HT-29 (cell line): ENCODE measurements at regions not wholly inside any gene's neighbourhood (a gene's known extent, or its start where the extent isn't known, plus 50 kb on each side); places are given as distances from the start of the nearest gene placed in this dataset.
A peak's percentile ranks its signal among the peaks of the same experiment; 100 is the strongest.

Experiments
- DNase-seq: peaks from one replicate; pipeline ENCODE4 v3.0.0-alpha.2; 2015; ENCODE audit warnings: low spot score

DNA sequence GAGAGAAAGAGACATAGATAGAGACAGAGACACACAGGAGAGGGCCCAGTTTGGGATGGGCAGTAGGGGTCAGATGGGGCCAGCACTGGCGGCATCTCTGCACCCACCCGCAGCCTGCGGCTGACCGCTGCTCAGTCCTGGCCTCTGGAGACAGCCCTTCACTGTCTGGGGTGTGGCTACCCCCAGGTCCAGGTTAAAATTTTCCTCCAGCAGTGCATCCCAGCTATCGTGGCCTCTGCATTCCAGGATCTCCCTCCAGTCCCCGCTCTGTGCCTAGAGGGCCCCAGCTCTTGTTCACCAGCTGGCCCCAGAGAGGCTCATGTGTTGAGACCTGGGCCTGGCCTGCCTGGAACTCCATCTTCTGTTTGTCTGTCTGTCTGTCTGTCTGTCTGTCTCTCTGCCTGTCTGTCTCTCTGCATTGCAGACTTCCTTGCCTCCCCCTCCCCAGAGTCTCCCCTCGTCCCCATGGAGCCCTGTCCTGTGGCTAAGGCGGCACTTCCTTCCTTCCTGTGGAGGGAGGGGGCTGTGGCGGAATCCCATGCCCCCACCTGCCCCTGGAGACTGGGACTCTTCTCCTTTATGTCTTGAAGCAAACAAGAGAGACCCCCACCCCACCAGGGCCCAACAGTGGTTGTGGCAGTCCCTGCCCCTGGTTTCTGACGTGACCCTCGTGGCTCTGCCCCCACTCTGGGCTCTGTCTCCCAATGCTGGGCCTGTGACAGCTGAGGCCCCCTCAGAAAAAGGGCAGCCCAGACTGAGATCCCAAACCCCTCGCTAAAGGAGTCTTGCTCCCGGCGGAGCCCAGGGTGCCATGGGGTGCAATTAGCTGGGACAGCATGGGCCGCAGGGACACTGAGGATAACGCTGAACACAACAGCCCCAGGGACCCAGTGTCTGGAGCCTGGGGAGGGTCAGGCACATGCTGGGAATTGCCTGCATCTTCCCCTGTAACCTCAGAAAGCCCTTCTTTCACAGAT lies 241.8 kb downstream of the NPHP4 start:
- DNase-seq, result no peak

DNA sequence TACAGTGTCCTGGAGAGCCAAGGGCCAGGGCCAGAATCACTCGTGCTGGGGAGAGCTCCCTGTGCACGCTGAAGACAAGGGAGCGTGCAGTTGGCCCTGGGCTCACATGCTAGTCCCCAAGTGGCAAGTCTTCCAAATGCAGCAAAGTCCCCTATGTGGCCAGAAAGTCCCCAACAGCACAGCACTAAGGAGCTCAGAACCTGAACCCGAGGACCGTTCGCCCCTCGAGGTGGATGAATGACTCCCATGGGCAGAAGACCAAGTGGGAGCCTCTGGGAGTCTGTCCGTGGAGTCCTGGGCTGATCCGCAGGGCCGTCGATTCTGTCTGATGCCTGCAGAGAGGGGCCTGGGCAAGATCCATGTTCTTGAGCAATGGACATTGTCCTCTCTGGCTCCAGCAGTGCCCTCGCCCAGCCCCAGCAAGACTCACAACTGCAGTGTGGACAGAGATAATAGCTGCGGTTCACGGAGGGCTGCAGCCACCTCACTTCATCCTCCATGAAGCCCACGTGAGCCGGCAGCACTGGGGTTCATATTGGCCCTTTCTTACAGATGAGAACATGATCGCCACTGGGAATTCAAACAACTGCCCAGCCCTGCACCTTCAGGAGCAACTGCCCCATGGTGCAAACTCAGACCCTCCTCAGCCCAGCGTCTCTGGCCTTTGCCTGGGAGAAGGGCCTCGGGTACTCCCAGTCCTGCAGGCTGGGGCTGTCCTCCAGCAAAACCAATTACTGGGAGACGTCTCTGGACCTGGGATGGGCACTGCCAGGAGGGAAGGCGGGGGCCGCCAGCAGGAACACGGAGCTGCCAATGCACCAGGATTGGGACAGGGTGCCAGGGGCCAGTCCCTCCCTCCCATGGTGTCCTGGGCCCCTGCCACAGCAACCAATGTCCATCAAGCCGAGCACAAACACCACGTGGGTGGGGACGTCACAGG lies 243.7 kb downstream of the NPHP4 start:
- DNase-seq, result no peak

DNA sequence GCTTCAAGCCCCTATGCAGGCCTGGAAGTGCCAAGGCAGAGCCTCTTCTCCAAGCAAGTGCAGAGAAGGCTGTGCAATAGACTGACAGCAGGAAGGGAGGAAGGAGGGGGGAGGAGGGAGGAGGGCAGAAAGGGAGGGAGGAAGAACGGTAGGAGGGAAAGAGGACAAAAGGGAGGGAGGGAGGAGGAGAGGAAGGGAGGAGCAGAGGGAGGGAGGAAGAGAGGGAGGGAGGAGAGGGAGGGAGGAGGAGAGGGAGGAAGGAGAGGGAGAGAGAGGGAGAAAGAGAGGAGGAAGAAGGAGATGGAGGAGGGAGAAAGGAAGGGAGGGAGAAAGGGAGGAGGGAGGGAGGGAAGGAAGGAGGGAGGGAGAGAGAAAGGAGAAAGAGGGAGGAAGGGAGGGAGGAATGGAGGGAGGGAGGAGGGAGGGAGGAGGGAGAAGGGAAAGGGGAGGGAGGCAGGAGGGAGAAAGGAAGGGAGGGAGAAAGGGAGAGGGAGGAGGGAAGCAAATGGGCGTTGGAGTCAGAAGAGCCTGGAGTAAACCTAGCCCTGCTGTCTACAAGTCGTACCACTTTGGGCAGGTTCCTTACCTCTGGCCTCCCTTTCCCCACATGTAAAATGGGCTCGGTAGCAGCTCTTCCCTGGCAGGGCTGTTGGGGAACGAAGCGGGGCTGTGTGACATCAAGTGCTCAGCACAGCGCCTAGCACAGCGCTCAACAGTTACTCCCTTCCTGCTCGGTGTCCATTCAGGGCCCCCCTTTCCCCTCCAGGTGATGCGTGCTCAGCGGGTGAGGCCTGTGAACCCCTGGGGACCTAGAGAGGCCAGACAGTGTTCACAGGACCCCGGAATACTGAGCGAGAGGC lies 244.6 kb downstream of the NPHP4 start:
- DNase-seq, result no peak

GRCh38 chr1:5746611-5747425 lies 245.4 kb downstream of the NPHP4 start:
- DNase-seq, result no peak

- peak; percentile 72 for DNase-seq
Observed at GRCh38 chr1:5745800-5746610, 246.2 kb downstream of the NPHP4 start.

DNA sequence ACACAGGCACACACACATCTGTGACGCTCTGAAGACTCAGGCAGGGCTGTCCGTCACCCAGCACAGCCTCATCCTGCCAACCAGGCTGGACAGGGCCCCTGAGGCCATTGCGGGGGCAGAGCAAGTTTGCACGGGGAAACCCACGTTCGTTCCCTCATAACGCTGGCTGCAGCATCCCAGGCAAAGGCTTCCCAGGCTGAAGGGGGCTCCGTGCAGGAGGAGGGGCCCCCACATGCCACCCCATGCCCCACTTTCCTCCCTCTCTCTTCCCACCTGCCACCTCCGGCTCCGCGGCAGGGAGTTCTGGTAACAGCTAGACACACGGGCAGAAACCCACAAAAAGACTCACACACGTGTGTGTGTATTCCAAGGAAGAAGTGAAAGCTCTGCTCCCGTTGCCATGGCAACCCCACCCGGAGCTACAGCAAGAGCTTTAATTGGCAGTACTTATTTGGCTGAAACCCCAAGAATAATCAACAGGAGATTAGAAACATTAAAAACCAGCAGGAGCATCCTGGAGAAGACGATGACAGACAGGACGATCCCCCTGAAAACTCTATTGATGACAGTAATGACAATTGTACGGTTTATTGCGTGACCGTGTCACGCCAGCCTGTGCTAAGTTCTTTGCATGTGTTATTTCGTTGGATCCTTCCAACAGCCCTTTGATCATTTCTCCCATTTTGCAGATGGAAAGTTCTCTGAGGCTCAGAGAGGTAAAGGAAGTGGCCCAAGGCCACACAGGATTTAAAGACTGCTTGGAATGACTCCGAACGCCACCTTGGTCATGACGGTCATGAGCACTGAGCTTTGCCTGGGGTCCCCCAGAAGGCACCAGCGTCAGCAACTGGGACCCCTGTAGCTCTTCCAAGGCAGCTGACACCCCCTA lies 247.1 kb downstream of the NPHP4 start:
- no peak for DNase-seq

DNA sequence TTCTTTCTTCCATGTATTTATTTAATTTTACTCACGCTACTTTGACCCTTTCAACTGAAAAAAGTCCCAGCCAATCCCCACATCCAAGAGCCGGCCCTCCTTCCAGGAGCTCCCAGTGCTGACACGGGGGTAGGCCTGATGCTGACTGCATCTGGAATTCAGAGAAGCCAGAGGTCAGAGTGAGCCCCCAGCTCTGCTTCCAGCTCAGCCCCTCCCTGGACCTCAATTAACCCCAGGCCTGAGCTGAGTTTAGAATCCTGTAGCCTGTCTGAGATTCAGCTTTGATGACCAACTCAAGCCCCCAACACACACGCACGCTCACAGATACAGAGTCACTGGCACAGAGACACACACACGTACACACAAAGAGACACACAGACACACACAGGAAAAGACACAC lies 247.9 kb downstream of the NPHP4 start:
- no peak for DNase-seq

- DNase-seq, result no peak
Observed at GRCh38 chr1:5743435-5744095, 248.7 kb downstream of the NPHP4 start.

DNA sequence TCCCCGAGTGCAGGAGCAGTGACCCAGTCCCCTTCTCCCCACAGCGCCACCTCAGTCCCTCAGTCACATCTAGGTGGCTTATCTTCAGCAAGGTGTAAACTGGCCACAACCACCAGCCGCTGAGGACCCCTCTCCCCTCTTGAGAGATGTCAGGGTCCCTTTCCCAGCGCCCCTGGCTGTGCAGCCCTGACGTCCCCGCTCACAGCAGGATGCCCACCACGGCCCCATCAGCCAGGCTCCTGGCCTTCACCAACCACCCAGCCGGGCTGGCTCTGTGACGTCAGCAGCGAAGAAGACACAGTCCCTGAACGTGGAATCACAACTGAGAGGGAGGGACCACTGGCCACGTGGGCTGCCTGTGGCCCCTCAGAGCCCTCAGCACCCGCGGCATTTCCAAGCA lies 249.4 kb downstream of the NPHP4 start:
- DNase-seq, result no peak

DNA sequence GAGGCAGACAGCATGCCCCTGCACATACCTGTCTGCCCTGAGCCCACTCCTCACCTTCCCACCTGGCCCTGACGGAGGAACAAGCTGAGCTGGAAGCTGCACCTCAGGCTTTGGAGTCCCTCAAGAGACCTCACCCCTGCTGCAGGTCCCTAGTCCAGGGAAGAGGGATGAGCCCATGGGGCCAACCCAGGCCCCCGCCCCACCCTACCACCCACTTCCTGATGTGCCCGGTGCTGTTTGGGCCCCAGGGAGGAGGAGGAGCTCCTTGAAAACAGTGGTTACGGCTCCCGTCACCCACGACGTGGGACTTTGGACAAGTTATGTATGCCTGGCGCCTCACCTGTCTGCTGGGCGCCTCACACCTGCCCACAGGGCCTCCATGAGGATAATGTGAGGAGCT lies 250.2 kb downstream of the NPHP4 start:
- no peak for DNase-seq

GRCh38 chr1:5740865-5741860 lies 251.1 kb downstream of the NPHP4 start:
- no peak for DNase-seq

GRCh38 chr1:5740450-5740849 lies 251.8 kb downstream of the NPHP4 start:
- no peak for DNase-seq

DNA sequence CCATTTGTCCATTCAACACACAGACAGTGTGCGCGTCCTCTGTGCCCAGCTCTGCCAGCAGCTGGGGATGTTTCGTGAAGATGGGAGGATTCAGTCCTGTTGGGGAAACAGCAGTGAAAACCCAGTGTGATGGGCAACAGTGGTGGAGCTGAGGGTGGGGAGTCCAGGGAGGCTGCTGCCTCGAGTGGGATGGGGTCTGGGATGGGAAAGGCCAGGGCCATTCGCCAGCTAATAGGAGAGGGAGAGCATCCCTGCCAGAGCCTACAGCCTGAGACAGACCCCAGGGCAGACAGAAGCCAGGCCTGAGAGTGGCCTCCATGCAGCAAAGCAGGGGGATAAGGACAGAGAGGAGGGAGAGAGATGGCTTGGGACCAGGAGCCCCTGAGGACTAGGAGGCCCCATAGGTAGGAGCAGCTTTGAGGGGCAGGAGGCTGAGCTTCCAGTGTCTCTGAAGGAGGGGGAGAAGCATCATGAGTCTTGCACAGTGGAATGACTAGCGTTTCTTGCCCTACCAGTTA lies 252.6 kb downstream of the NPHP4 start:
- DNase-seq, result no peak

GRCh38 chr1:5738911-5739462 lies 253.2 kb downstream of the NPHP4 start:
- DNase-seq, result no peak

- no peak for DNase-seq
Observed at GRCh38 chr1:5737081-5737480, 255.1 kb downstream of the NPHP4 start.

DNA sequence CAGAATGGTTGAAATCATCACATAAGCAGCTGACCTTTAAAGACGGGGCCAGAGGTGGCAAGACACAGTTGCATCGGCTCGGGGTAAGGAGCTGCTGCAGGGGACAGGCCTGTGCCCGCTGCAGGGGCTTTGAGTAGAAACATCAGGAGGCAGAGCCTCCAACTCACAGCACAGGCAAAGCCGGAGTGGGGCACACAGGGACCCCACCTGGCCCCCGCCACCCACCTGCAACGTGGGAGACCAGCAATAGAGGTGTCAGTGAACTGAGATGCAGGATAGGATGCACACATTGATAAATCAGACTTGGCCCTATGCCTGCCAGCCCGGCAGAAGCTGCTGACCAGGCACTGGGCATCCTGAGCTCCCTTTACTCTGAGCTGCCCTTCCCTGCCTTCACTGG lies 257.2 kb downstream of the NPHP4 start:
- no peak for DNase-seq
